Left lung (tissue), 4 donors: ENCODE measurements at regions not wholly inside any gene's neighbourhood (a gene's known extent, or its start where the extent isn't known, plus 50 kb on each side); places are given as distances from the start of the nearest gene placed in this dataset.

Source experiments
- ATAC-seq: fragments of 200-7000 bp; cut with Tn5 transposase; one replicate; pipeline ENCODE4 v1.9.1; 2020; ENCODE audit warnings: moderate library complexity
- DNase-seq, 4 donors: peaks; one replicate each; pipeline ENCODE4 v3.0.0-alpha.2; 2013 to 2020
- H3K27ac ChIP-seq, 2 donors: fragments of 200-600 bp; sonication (generic) in 1 of 2; one replicate each; pipeline versions ENCODE4 v1.5.0 to v1.8.0; 2020 to 2021
- H3K27me3 ChIP-seq, 2 donors: fragments of 200-600 bp; sonication (generic) in 1 of 2; one replicate each; pipeline versions ENCODE4 v1.5.0 to v1.8.0; 2020 to 2021
- H3K36me3 ChIP-seq, 2 donors: fragments of 200-600 bp; sonication (generic) in 1 of 2; one replicate each; pipeline versions ENCODE4 v1.5.0 to v1.8.0; 2020 to 2021
- H3K4me1 ChIP-seq, 2 donors: fragments of 200-600 bp; one replicate each; pipeline ENCODE4 v1.8.0; 2021
- H3K4me3 ChIP-seq, 2 donors: fragments of 200-600 bp; sonication (generic) in 1 of 2; one replicate each; pipeline versions ENCODE4 v1.5.0 to v1.8.0; 2020 to 2021; ENCODE audit warnings: mild to moderate bottlenecking in 1 of 2
- H3K9me3 ChIP-seq, 2 donors: fragments of 200-600 bp; sonication (generic) in 1 of 2; one replicate each; pipeline versions ENCODE4 v1.5.0 to v1.8.0; 2020 to 2021
- intact Hi-C, 2 donors: fragments of 100-400 bp; cut with DNase I; formaldehyde crosslinking; loops; one replicate each; pipeline versions ENCODE4 v1.11.2 to v1.14.2; 2022
- TF ChIP-seq, protein P1 (sequence below), 2 donors: fragments of 200-600 bp; sonication (generic) in 1 of 2; IDR thresholded peaks; one replicate each; pipeline versions ENCODE4 v1.5.0 to v1.8.0; 2021; ENCODE audit warnings: antibody characterized with exemption in 2 of 2
- donor health status: DM: no; HTN: yes; CAD: no.
- donor health status: DM: no; HTN: no; CAD: no.

GRCh38 chr11:105219670-105220069 is 80.1 kb upstream of the CARD18 start:
- no peak for DNase-seq
- Histone ChIP-seq H3K27me3 (no peaks in the 10 kb centered on the region), H3K4me1 (peaks cover 0 to 6% of the 10 kb centered on the region in 2 donors), H3K4me3 (no peak overlapping the region), H3K27ac (peak overlapping the region in 1 of 2 donors; percentile 70), H3K36me3 (no peaks in the 10 kb centered on the region), H3K9me3 (no peaks in the 10 kb centered on the region)
- TF ChIP-seq, protein P1, sequence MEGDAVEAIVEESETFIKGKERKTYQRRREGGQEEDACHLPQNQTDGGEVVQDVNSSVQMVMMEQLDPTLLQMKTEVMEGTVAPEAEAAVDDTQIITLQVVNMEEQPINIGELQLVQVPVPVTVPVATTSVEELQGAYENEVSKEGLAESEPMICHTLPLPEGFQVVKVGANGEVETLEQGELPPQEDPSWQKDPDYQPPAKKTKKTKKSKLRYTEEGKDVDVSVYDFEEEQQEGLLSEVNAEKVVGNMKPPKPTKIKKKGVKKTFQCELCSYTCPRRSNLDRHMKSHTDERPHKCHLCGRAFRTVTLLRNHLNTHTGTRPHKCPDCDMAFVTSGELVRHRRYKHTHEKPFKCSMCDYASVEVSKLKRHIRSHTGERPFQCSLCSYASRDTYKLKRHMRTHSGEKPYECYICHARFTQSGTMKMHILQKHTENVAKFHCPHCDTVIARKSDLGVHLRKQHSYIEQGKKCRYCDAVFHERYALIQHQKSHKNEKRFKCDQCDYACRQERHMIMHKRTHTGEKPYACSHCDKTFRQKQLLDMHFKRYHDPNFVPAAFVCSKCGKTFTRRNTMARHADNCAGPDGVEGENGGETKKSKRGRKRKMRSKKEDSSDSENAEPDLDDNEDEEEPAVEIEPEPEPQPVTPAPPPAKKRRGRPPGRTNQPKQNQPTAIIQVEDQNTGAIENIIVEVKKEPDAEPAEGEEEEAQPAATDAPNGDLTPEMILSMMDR (IDR thresholded peaks at IDR 0.05), result no peak
- no peak for ATAC-seq
- intact Hi-C loops, result no loop called here

DNA sequence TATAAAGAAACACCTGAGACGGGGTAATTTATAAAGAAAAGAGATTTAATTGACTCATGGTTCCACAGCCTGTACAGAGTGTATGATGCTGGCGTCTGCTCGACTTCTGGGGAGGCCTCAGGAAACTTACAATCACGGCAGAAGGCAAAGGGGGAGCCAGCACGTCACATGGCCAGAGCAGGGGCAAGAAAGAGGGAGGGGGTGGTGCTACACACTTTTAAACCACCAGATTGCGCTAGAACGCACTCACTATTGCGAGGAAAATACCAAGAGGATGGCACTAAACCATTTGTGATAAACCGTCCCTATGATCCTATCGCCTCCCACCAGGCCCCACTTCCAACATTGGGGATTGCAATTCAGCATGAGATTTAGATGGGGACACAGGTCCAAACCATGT is 79.7 kb upstream of the CARD18 start:
- H3K4me1 ChIP-seq, result peaks cover 0 to 6% of the 10 kb centered on the region in 2 donors
- no peak overlapping the region for H3K4me3 ChIP-seq
- DNase-seq (no peak), ATAC-seq (no peak)
- no peaks in the 10 kb centered on the region for H3K9me3 ChIP-seq
- TF ChIP-seq, protein P1 (IDR thresholded peaks at IDR 0.05), result no peak
- intact Hi-C loops, result no loop called here
- no peaks in the 10 kb centered on the region for H3K36me3 ChIP-seq
- no peaks in the 10 kb centered on the region for H3K27me3 ChIP-seq
- H3K27ac ChIP-seq, result peak overlapping the region in 1 of 2 donors; percentile 70

DNA sequence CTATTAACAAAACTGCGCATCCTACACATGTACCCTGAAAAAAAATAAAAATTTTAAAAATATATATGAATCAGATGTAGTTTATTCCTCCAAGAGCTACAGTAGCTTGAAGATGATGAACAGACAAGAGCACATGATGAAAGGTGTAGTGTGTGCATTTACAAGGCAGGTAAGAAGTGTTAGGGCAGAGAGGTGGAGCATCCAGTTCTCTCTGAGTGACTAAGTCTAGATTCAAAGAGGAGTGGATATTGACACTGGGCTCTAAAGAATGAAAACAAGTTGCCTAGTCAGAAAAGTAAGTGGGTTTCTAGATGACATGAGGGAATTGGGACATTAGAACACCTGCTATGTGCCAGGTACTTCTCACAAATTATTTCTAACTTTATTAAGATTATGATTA is 76.0 kb upstream of the CARD18 start:
- peak; percentile 54 for ATAC-seq
- no peak for DNase-seq

GRCh38 chr11:105211806-105212554 is 72.4 kb upstream of the CARD18 start:
- TF ChIP-seq, protein P1 (IDR thresholded peaks at IDR 0.05), result no peak
- intact Hi-C loops, result no loop called here
- Histone ChIP-seq H3K27me3 (no peaks in the 10 kb centered on the region), H3K4me1 (no peaks in the 10 kb centered on the region), H3K27ac (no peak overlapping the region), H3K4me3 (no peak overlapping the region), H3K9me3 (no peaks in the 10 kb centered on the region), H3K36me3 (no peaks in the 10 kb centered on the region)
- ATAC-seq (peak; percentile 15), DNase-seq (no peak)

More for the DNA sequence above, 76.0 kb upstream of the CARD18 start:
- no peaks in the 10 kb centered on the region for H3K9me3 ChIP-seq
- no peaks in the 10 kb centered on the region for H3K36me3 ChIP-seq
- TF ChIP-seq, protein P1 (IDR thresholded peaks at IDR 0.05), result no peak
- H3K27me3 ChIP-seq, result no peaks in the 10 kb centered on the region
- H3K27ac ChIP-seq, result no peak overlapping the region
- peaks cover 0 to 5% of the 10 kb centered on the region in 2 donors for H3K4me1 ChIP-seq
- intact Hi-C loops, result no loop called here
- no peak overlapping the region for H3K4me3 ChIP-seq

GRCh38 chr11:105208019-105208418 is 68.5 kb upstream of the CARD18 start:
- Histone ChIP-seq H3K36me3 (no peaks in the 10 kb centered on the region), H3K4me1 (no peaks in the 10 kb centered on the region), H3K9me3 (no peaks in the 10 kb centered on the region), H3K27me3 (no peaks in the 10 kb centered on the region), H3K27ac (no peak overlapping the region), H3K4me3 (no peak overlapping the region)
- ATAC-seq (no peak), DNase-seq (no peak)
- TF ChIP-seq, protein P1 (IDR thresholded peaks at IDR 0.05), result no peak
- intact Hi-C loops, result no loop called here
